GM12864 (cell line): ENCODE measurements at regions not wholly inside any gene's neighbourhood (a gene's known extent, or its start where the extent isn't known, plus 50 kb on each side); places are given as distances from the start of the nearest gene placed in this dataset.

Experiments
- DNase-seq: peaks from one replicate; pipeline ENCODE4 v3.0.0-alpha.2; 2011; ENCODE audit warnings: low read depth
- H3K4me3 ChIP-seq: 2 replicates; pipeline ENCODE4 v1.5.1; 2011; ENCODE audit warnings: mild to moderate bottlenecking, low read depth, low read length, control low read depth
- CTCF ChIP-seq: IDR thresholded peaks from 2 replicates; pipeline ENCODE4 v1.5.1; 2011; ENCODE audit warnings: low read depth, mild to moderate bottlenecking, moderate library complexity, low read length, control low read depth, inconsistent platforms; ENCODE audit errors: missing control alignments

- H3K4me3 ChIP-seq: no peak overlapping the region
- no peak for TF ChIP-seq CTCF
- no peak for DNase-seq
These were observed 52.9 kb upstream of the APCDD1 start for GRCh38 chr18:10401521-10401920.

GRCh38 chr18:10401930-10402329 is 52.5 kb upstream of the APCDD1 start:
- H3K4me3 ChIP-seq: no peak overlapping the region
- TF ChIP-seq CTCF: no peak
- no peak for DNase-seq

- TF ChIP-seq CTCF: no peak
- H3K4me3 ChIP-seq: no peak overlapping the region
- DNase-seq: no peak
These were observed 51.4 kb upstream of the APCDD1 start for GRCh38 chr18:10402871-10403559.

GRCh38 chr18:10403708-10404107 is 50.7 kb upstream of the APCDD1 start:
- DNase-seq: no peak
- no peak for TF ChIP-seq CTCF
- no peak overlapping the region for H3K4me3 ChIP-seq

- DNase-seq: no peak
- TF ChIP-seq CTCF: no peak
- H3K4me3 ChIP-seq: no peak overlapping the region
These were observed 50.3 kb upstream of the APCDD1 start for GRCh38 chr18:10404168-10404567.
